Astrocyte (in vitro differentiated cells and primary cell): ENCODE measurements at regions not wholly inside any gene's neighbourhood (a gene's known extent, or its start where the extent isn't known, plus 50 kb on each side); places are given as distances from the start of the nearest gene placed in this dataset.

Experiments used
- DNase-seq: peaks from one replicate; pipeline ENCODE4 v3.0.0-alpha.2; 2010; ENCODE audit warnings: low read depth
- FAIRE-seq: peaks from 2 replicates; lab custom pipeline; 2011; peaks lifted over from hg19 to GRCh38; lab: Jason Lieb, UNC
- H2AFZ ChIP-seq: 2 replicates; pipeline ENCODE4 v1.6.0; 2012; ENCODE audit warnings: low read depth, low read length, inconsistent platforms
- H3K27ac ChIP-seq: 2 replicates; pipeline ENCODE4 v1.5.1; 2011; ENCODE audit warnings: low read depth, low read length, inconsistent platforms
- H3K27me3 ChIP-seq: 2 replicates; pipeline ENCODE4 v1.6.0; 2011; ENCODE audit warnings: low read length, inconsistent platforms; ENCODE audit not compliant: insufficient read depth
- H3K36me3 ChIP-seq: 2 replicates; pipeline ENCODE4 v1.5.1; 2011; ENCODE audit warnings: low read length, inconsistent platforms; ENCODE audit not compliant: insufficient read depth
- H3K4me1 ChIP-seq: 2 replicates; pipeline ENCODE4 v1.5.1; 2011; ENCODE audit warnings: low read length, inconsistent platforms; ENCODE audit not compliant: insufficient read depth
- H3K4me2 ChIP-seq: 2 replicates; pipeline ENCODE4 v1.6.0; 2012; ENCODE audit warnings: low read length, inconsistent platforms
- H3K4me3 ChIP-seq: 2 replicates; pipeline ENCODE4 v1.5.1; 2011; ENCODE audit warnings: low read depth, mild to moderate bottlenecking, low read length, inconsistent platforms; ENCODE audit not compliant: insufficient read depth
- H3K79me2 ChIP-seq: 2 replicates; pipeline ENCODE4 v1.6.0; 2012; ENCODE audit warnings: mild to moderate bottlenecking, low read length, inconsistent platforms; ENCODE audit not compliant: insufficient read depth
- H3K9ac ChIP-seq: 2 replicates; pipeline ENCODE4 v1.6.0; 2012; ENCODE audit warnings: mild to moderate bottlenecking, low read length, inconsistent platforms
- H3K9me3 ChIP-seq: 2 replicates; pipeline ENCODE4 v1.5.1; 2012; ENCODE audit warnings: low read depth, mild to moderate bottlenecking, low read length, inconsistent platforms; ENCODE audit not compliant: insufficient read depth
- H4K20me1 ChIP-seq: 2 replicates; pipeline ENCODE4 v1.6.0; 2012; ENCODE audit warnings: low read length, inconsistent platforms; ENCODE audit not compliant: insufficient read depth
- H3K27ac Mint-ChIP-seq: one replicate; pipeline ENCODE4 v1.8.0; 2021; ENCODE audit warnings: mild to moderate bottlenecking, mixed read lengths; ENCODE audit not compliant: unreplicated experiment
- H3K27me3 Mint-ChIP-seq: one replicate; pipeline ENCODE4 v1.8.0; 2021; ENCODE audit warnings: low read depth, mixed read lengths; ENCODE audit not compliant: unreplicated experiment
- H3K36me3 Mint-ChIP-seq: one replicate; pipeline ENCODE4 v1.8.0; 2021; ENCODE audit warnings: low read depth, mixed read lengths; ENCODE audit not compliant: unreplicated experiment
- H3K4me1 Mint-ChIP-seq: one replicate; pipeline ENCODE4 v1.8.0; 2021; ENCODE audit warnings: low read depth, mixed read lengths; ENCODE audit not compliant: unreplicated experiment
- H3K4me3 Mint-ChIP-seq: one replicate; pipeline ENCODE4 v1.8.0; 2021; ENCODE audit warnings: mild to moderate bottlenecking, moderate library complexity, mixed read lengths; ENCODE audit not compliant: unreplicated experiment
- H3K9me3 Mint-ChIP-seq: one replicate; pipeline ENCODE4 v1.8.0; 2021; ENCODE audit warnings: mild to moderate bottlenecking, mixed read lengths; ENCODE audit not compliant: unreplicated experiment
- CTCF ChIP-seq: IDR thresholded peaks from 2 replicates; pipeline ENCODE4 v1.5.1; 2011; ENCODE audit warnings: low read depth, mild to moderate bottlenecking, inconsistent platforms, low read length, moderate library complexity; ENCODE audit not compliant: insufficient read depth
- EZH2 ChIP-seq: IDR thresholded peaks from 2 replicates; pipeline ENCODE4 v1.6.1; 2012; ENCODE audit warnings: mild to moderate bottlenecking, low read length, inconsistent platforms; ENCODE audit not compliant: insufficient read depth

- DNase-seq (no peak), FAIRE-seq (no peak)
- Mint-ChIP-seq H3K4me3 (no peak overlapping the region), H3K27ac (no peak overlapping the region), H3K36me3 (no peaks in the 10 kb centered on the region), H3K9me3 (no peaks in the 10 kb centered on the region), H3K27me3 (no peaks in the 10 kb centered on the region), H3K4me1 (no peaks in the 10 kb centered on the region)
- Histone ChIP-seq H2AFZ (no peak overlapping the region), H3K4me3 (no peak overlapping the region), H3K4me2 (no peak overlapping the region), H3K9me3 (no peaks in the 10 kb centered on the region), H3K4me1 (no peaks in the 10 kb centered on the region), H3K9ac (no peak overlapping the region), H3K36me3 (no peaks in the 10 kb centered on the region), H3K79me2 (no peaks in the 10 kb centered on the region), H3K27me3 (no peaks in the 10 kb centered on the region), H4K20me1 (no peaks in the 10 kb centered on the region), H3K27ac (no peak overlapping the region)
- TF ChIP-seq CTCF = no peak
- TF ChIP-seq EZH2 = no peak
Observed at GRCh38 chrX:128365492-128365891, 313.3 kb upstream of the ACTRT1 start.

GRCh38 chrX:128335671-128336070 lies 283.5 kb upstream of the ACTRT1 start:
- DNase-seq = no peak
- H3K4me1 ChIP-seq = no peaks in the 10 kb centered on the region
- FAIRE-seq = no peak
- H3K36me3 Mint-ChIP-seq = no peaks in the 10 kb centered on the region
- no peaks in the 10 kb centered on the region for H4K20me1 ChIP-seq
- no peaks in the 10 kb centered on the region for H3K36me3 ChIP-seq
- H3K27me3 ChIP-seq = no peaks in the 10 kb centered on the region
- no peaks in the 10 kb centered on the region for H3K4me1 Mint-ChIP-seq
- H2AFZ ChIP-seq = no peak overlapping the region
- H3K9ac ChIP-seq = no peak overlapping the region
- H3K27me3 Mint-ChIP-seq = no peaks in the 10 kb centered on the region
- TF ChIP-seq EZH2 (no peak), CTCF (no peak)
- H3K27ac ChIP-seq = no peak overlapping the region
- H3K4me3 Mint-ChIP-seq = no peak overlapping the region
- H3K9me3 Mint-ChIP-seq = no peaks in the 10 kb centered on the region
- H3K79me2 ChIP-seq = no peaks in the 10 kb centered on the region
- H3K4me3 ChIP-seq = no peak overlapping the region
- no peak overlapping the region for H3K27ac Mint-ChIP-seq
- no peak overlapping the region for H3K4me2 ChIP-seq
- H3K9me3 ChIP-seq = no peaks in the 10 kb centered on the region

GRCh38 chrX:128334821-128335220 lies 282.6 kb upstream of the ACTRT1 start:
- H3K9me3 ChIP-seq = no peaks in the 10 kb centered on the region
- FAIRE-seq = no peak
- no peaks in the 10 kb centered on the region for H3K27me3 ChIP-seq
- H2AFZ ChIP-seq = no peak overlapping the region
- Mint-ChIP-seq H3K9me3 (no peaks in the 10 kb centered on the region), H3K27ac (no peak overlapping the region), H3K27me3 (no peaks in the 10 kb centered on the region), H3K36me3 (no peaks in the 10 kb centered on the region), H3K4me1 (no peaks in the 10 kb centered on the region), H3K4me3 (no peak overlapping the region)
- H3K4me1 ChIP-seq = no peaks in the 10 kb centered on the region
- H3K27ac ChIP-seq = no peak overlapping the region
- TF ChIP-seq CTCF = no peak
- TF ChIP-seq EZH2 = no peak
- H3K9ac ChIP-seq = no peak overlapping the region
- no peaks in the 10 kb centered on the region for H3K79me2 ChIP-seq
- H3K4me3 ChIP-seq = no peak overlapping the region
- H4K20me1 ChIP-seq = no peaks in the 10 kb centered on the region
- no peaks in the 10 kb centered on the region for H3K36me3 ChIP-seq
- H3K4me2 ChIP-seq = no peak overlapping the region
- DNase-seq = no peak
